Kasumi-1 (cell line): ENCODE measurements at regions not wholly inside any gene's neighbourhood (a gene's known extent, or its start where the extent isn't known, plus 50 kb on each side); places are given as distances from the start of the nearest gene placed in this dataset.

ENCODE experiments used
- DNase-seq, 2 experiments: peaks; one replicate each; lab custom pipeline; 2025; lab: John Stamatoyannopoulos, UW

- DNase-seq: no peak
These were observed 64.2 kb downstream of the GJA1 start for GRCh38 chr6:121499666-121500065.

GRCh38 chr6:121503589-121503991 lies 68.1 kb downstream of the GJA1 start:
- no peak for DNase-seq

- DNase-seq: peak; percentile 14 to 18
These were observed 68.8 kb downstream of the GJA1 start for GRCh38 chr6:121504227-121504626.

GRCh38 chr6:121505284-121505683 lies 69.8 kb downstream of the GJA1 start:
- no peak for DNase-seq

- DNase-seq: no peak
These were observed 71.6 kb downstream of the GJA1 start for GRCh38 chr6:121506761-121507754.

GRCh38 chr6:121510568-121511177 lies 75.2 kb downstream of the GJA1 start:
- DNase-seq: no peak

- DNase-seq: no peak
These were observed 80.3 kb downstream of the GJA1 start for GRCh38 chr6:121515630-121516265.

- no peak for DNase-seq
These were observed 80.9 kb downstream of the GJA1 start for GRCh38 chr6:121516331-121516730.

- no peak for DNase-seq
These were observed 85.1 kb downstream of the GJA1 start for GRCh38 chr6:121520337-121521163.

GRCh38 chr6:121521164-121521555 lies 85.7 kb downstream of the GJA1 start:
- no peak for DNase-seq

- no peak for DNase-seq
These were observed 86.8 kb downstream of the GJA1 start for GRCh38 chr6:121522265-121522664.

- DNase-seq: no peak
These were observed 87.4 kb downstream of the GJA1 start for GRCh38 chr6:121522771-121523386.

GRCh38 chr6:121523628-121524027 lies 88.2 kb downstream of the GJA1 start:
- no peak for DNase-seq

- DNase-seq: no peak
These were observed 90.8 kb downstream of the GJA1 start for GRCh38 chr6:121526282-121526681.

- no peak for DNase-seq
These were observed 96.3 kb downstream of the GJA1 start for GRCh38 chr6:121531658-121532169.

- DNase-seq: no peak
These were observed 97.9 kb downstream of the GJA1 start for GRCh38 chr6:121533321-121533841.

GRCh38 chr6:121535777-121536176 lies 100.3 kb downstream of the GJA1 start:
- DNase-seq: no peak

GRCh38 chr6:121536345-121536744 lies 100.9 kb downstream of the GJA1 start:
- no peak for DNase-seq

GRCh38 chr6:121539439-121539838 lies 104.0 kb downstream of the GJA1 start:
- DNase-seq: no peak

GRCh38 chr6:121540210-121540609 lies 104.8 kb downstream of the GJA1 start:
- DNase-seq: no peak

GRCh38 chr6:121544691-121545090 lies 109.2 kb downstream of the GJA1 start:
- DNase-seq: no peak
